Activated T-helper 9 cell treated with anti-CD3 and anti-CD28 coated beads, Interleukin-2, amount 50 U/mL, for 16 hours (primary cell): ENCODE measurements at regions not wholly inside any gene's neighbourhood (a gene's known extent, or its start where the extent isn't known, plus 50 kb on each side); places are given as distances from the start of the nearest gene placed in this dataset.
"Not testable (repeated sequence)": the region's sequence is repeated elsewhere in the genome, so short reads cannot be mapped to it uniquely, and the experiment has no call there.

Experiments
- DNase-seq: peaks from one replicate; pipeline ENCODE4 v3.0.0-alpha.2; 2020; ENCODE audit warnings: low read depth

GRCh38 chr2:7430421-7430868, 513.2 kb downstream of the RNF144A start:
- no peak for DNase-seq

GRCh38 chr2:7430869-7431641, 513.8 kb downstream of the RNF144A start:
- DNase-seq: peak; percentile 28

GRCh38 chr2:7432436-7432835, 515.2 kb downstream of the RNF144A start:
- DNase-seq: no peak

GRCh38 chr2:7436096-7436906, 519.1 kb downstream of the RNF144A start:
- no peak for DNase-seq

DNA sequence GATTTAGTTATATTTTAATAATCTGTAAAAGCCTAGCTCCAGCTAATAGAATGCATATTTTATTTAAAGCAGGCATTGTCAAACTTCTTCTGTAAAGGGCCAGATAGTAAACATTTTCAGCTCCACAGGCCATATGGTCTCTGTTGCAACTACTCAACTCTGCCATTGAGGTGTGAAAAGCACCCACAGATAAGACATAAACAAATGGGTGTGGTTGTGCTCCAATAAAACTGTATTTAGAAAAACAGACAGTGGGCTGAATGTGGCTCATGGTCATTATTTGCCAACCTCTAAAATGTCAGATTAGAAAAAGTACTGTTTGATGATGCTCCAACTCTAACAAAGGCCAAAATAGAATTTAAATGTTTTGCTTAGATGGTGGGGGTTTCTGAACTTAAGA, 519.9 kb downstream of the RNF144A start:
- no peak for DNase-seq

GRCh38 chr2:7437716-7438632, 520.8 kb downstream of the RNF144A start:
- no peak for DNase-seq

DNA sequence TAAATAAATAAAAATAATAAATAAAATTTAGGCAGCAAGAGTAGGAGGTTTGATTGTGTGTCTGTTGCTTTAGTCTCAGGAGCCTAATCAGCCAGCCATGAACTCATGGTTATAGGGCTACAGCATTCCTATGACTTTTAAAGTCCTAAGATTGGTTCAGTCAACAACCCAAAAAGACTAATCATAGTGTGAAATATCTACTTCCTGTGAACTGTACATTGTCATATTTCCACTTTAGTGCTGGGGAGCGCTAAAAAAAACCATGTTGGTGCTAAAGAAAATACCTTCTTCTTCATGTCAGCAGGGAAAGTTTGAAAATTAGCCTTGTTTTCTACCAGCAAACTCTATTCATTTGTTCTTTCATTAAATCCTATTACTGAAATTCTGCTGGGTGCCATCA, 521.6 kb downstream of the RNF144A start:
- DNase-seq: no peak

- DNase-seq: no peak
Measured at GRCh38 chr2:7440977-7441376, 523.8 kb downstream of the RNF144A start.

DNA sequence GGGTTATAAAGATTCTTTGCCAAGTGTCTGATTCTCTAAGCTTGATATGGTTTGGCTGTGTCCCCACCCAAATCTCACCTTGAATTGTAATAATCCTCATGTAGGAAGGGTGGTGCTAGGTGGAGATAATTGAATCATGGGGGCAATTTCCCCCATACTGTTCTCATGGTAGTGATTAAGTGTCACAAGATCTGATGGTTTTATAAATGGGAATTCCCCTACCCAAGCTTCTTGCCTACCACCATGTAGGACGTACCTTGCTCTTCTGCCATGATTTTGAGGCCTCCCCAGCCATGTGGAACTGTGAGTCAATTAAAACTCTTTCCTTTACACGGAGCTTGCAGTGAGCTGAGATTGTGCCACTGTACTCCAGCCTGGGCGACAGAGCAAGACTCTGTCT, 524.6 kb downstream of the RNF144A start:
- not testable (repeated sequence) for DNase-seq

DNA sequence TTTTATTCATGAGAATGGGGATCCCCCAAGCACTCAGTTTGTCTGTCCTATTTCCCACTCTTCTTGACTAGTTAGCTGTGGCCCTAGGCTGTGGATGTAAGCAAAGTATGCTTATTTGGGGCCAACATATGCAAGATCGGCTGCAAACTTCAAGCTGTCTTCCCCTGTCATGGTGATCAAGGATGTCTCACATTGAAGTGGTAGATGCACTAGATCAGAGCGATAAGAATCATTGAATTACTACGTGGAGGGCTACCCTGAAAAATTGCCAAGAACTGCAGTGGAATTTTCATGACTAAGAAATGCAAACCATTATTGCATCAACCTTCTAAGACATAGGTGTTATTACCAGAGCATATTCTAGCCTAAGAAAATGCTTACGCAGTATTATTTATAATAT, 527.4 kb downstream of the RNF144A start:
- no peak for DNase-seq

DNA sequence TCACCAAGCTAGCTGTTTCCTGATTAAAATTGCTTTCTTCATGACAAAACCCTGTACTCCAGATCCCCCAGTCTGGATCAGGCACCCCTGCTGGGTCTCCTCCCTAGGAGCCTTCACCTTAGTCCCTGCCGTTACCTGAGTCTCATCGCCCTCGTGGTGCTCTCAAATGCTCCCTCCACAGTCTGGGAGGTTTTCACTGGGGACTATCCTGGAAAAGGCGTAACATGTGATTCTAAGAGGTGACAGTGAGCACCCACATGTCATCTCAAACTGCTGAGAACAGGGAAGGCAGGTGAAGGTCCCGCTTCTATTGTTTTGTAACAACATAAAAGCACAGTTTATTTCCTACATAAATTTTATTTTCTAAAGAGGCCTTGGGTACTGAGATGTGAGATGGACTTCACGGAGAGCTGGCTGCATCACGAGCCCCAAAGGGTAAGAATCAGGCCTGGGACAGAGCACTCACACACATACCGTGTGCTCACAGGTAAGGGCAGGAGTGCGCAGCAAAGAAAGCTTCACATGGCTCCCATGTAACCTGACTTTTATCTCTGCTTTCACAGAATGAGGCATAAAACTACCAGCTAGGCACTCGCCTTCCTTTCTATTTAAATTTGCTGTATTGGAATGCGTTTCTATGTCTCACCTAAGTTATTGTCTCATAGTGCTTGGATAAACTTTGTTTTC, 531.5 kb downstream of the RNF144A start:
- no peak for DNase-seq

GRCh38 chr2:7449298-7449697, 532.1 kb downstream of the RNF144A start:
- DNase-seq: no peak

GRCh38 chr2:7450188-7450832, 533.1 kb downstream of the RNF144A start:
- peak; percentile 37 for DNase-seq

DNA sequence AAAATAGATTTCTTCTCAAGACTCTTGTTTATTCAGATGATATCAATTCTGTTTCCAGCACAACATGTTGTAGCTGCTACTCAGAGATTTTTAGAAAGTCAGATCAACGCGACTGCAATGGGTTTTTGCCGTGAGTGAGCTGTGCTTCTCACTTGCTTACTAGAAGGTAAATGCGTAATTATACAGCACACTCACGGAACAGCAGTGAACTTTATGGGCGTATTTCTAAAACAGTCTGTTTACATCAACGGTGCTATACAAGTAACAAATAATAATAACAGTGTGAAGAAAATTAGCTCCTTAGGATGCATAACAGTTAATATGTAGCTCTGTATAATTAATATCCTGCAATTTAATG, 533.6 kb downstream of the RNF144A start:
- DNase-seq: no peak

DNA sequence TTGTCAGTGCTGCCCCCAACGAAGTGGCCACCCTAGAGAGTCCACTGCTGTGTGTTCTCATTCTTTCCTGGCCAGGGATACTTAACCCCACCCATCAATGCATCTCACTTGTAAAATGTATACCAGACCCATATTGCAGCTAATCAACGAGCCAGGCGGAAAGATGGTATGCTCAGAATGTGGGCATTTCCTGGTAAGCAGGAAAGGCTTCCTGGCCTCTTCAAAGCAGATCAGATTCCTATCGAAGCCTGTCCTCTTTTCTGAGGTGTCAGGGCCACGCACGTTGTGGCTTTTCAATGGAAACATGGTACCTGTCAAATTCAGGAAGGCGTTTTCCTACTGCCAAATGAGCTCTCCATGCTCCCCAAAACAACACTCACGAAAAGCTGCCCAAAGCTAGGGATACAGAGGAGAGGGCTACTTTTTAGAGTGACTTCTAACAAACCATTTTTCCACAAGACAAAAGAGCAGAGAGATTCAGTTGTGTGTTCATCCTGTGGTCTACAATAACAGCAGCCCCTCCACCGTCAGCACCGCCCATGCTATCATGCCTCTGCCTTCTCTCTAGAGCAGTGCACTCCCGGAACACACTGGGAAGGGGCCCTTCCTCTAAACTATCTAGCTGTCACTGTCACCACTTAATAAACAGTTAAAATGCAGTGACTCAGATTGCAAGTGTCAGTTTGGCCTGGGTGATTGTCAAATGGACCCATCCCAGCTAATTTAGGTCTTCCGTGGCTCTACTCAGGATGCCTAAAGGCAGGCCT, 535.1 kb downstream of the RNF144A start:
- no peak for DNase-seq

DNA sequence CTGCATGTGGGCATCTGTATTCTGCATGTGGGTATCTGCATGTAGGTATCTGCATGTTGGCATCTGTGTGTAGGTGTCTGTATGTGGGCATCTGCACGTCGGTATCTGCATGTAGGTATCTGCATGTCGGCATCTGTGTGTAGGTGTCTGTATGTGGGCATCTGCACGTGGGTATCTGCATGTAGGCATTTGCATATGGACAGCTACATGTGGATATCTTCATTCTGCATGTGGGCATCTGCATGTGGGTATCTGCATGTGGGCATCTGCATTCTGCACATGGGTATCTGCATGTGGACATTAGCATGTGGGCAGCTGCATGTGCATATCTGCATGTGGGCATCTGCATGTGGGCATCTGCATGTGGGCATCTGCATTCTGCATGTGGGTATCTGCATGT, 537.4 kb downstream of the RNF144A start:
- DNase-seq: no peak

- no peak for DNase-seq
Measured at GRCh38 chr2:7456762-7457161, 539.5 kb downstream of the RNF144A start.

DNA sequence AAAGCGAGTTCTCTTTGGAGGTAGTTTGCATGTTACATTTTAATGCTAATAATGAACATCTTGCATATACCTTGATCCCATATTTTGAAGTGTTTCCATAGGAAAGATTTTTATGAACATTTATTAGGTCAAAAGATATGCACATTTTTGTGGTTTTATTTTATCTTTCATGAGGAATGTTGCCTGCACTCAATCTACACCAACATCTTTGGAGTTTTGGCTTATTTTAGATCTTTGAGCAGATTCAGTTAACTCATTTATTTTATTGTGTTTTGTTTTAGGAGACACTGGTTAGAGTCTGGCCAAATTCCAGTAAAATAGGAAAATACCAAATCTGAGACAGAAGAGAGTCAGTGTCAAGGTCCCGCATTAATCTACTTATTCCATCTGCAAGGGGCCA, 540.9 kb downstream of the RNF144A start:
- no peak for DNase-seq

GRCh38 chr2:7467782-7468447, 550.7 kb downstream of the RNF144A start:
- no peak for DNase-seq

DNA sequence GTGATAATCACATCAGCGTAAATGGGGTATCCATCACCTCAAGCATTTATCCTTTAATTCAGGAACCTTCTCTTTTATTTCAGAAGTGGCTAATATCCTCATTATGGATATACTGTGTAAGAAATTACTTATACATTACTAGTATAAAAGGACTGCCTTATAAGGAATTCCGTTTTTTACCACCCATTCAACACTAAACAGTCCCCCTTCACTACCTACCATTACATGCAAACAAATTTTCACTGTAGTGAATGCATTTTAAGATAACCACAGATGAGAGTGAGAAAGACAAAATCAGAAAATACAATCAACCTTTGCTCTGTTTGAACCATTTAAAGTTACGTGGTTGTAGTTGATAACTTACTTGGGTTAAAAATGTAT, 551.2 kb downstream of the RNF144A start:
- no peak for DNase-seq
